GM18867 (cell line): ENCODE measurements at regions not wholly inside any gene's neighbourhood (a gene's known extent, or its start where the extent isn't known, plus 50 kb on each side); places are given as distances from the start of the nearest gene placed in this dataset.
"Not testable (repeated sequence)": the region's sequence is repeated elsewhere in the genome, so short reads cannot be mapped to it uniquely, and the experiment has no call there.

Experiments used
- ATAC-seq: cut with Tn5 transposase; IDR thresholded peaks from one replicate; pipeline ENCODE4 v1.9.1; 2021; ENCODE audit warnings: mild to moderate bottlenecking, moderate library complexity; ENCODE audit not compliant: unreplicated experiment

GRCh38 chr4:77496457-77496856 lies 109.2 kb upstream of the CXCL13 start:
- no peak for ATAC-seq

- no peak for ATAC-seq
Observed at GRCh38 chr4:77500801-77501200, 104.8 kb upstream of the CXCL13 start.

GRCh38 chr4:77501240-77501639 lies 104.4 kb upstream of the CXCL13 start:
- ATAC-seq, result no peak

- ATAC-seq, result no peak
Observed at GRCh38 chr4:77501851-77502250, 103.8 kb upstream of the CXCL13 start.

- ATAC-seq, result no peak
Observed at GRCh38 chr4:77504407-77504806, 101.2 kb upstream of the CXCL13 start.

GRCh38 chr4:77505275-77505957 lies 100.2 kb upstream of the CXCL13 start:
- no peak for ATAC-seq

- ATAC-seq, result no peak
Observed at GRCh38 chr4:77505958-77506319, 99.7 kb upstream of the CXCL13 start.

GRCh38 chr4:77510367-77510766 lies 95.3 kb upstream of the CXCL13 start:
- ATAC-seq, result no peak

- no peak for ATAC-seq
Observed at GRCh38 chr4:77525538-77525937, 80.1 kb upstream of the CXCL13 start.

GRCh38 chr4:77527900-77528299 lies 77.7 kb upstream of the CXCL13 start:
- not testable (repeated sequence) for ATAC-seq

- no peak for ATAC-seq
Observed at GRCh38 chr4:77538144-77538543, 67.5 kb upstream of the CXCL13 start.

GRCh38 chr4:77538574-77539157 lies 67.0 kb upstream of the CXCL13 start:
- no peak for ATAC-seq
